ENCODE measurements at regions not wholly inside any gene's neighbourhood (a gene's known extent, or its start where the extent isn't known, plus 50 kb on each side); places are given as distances from the start of the nearest gene placed in this dataset.
"Not testable (repeated sequence)": the region's sequence is repeated elsewhere in the genome, so short reads cannot be mapped to it uniquely, and the experiment has no call there.

DNA sequence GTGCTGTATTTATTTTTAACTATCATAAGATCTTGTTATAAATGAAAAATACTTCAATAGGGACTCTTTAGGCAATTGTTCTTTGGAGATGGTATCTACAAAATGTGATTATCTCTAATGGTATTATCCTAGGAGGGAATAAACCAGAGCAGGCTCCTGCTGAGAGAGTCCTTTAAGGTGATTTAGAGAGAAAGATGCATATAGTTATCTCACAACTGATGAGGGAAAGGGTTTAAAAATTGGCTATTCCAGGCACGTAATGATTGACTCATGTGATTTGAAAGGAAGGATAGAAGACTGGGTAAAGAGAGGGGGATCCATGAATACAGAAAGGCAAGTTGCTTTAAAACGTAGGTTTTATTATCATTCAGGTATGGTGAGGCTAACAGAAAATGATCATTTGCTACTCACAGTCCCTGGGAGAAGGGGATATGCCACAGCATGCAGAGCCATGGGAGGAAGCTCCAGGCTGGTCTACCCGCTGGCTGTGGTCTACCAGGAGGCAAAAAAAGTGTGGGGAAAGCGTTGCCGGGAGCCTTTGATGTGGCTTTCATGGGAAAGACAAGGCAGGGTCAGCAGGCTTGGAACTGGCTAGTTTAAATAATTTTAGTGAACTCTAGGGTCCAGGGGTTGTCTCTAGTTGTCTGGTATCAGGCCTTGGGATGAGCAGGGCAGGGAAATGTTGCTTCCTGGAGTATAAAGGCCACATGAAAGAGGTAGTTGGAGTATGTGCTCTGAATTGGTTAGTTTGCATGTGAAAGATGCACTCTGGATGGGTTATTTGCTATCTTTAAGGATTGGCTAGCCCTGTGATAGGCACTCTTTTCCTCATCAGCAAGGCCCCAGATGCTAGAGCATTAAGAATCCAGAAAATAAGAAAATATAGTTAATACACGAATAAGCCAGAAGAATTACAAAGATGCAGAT is 798.4 kb upstream of the GRM7 start:
- no peak for DNase-seq

DNA sequence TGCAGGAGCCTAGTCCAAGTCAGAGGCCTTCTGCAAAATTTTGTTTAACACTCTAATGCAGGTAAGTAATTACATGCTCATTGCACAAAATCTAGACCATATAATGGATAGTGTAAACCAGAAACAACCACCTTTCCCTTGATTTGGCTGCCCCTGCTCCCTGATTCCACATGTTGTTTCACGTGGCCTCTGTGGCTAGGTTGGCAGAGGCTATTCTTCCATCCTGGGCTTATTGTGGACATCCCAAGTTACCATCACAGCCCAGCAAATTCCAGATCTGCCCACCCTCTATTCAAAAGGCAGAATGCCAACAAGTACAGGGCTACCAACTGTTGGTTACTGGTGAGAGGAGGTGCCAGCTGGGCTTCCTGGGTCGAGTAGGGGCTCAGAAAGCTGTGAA is 794.5 kb upstream of the GRM7 start:
- DNase-seq = no peak

DNA sequence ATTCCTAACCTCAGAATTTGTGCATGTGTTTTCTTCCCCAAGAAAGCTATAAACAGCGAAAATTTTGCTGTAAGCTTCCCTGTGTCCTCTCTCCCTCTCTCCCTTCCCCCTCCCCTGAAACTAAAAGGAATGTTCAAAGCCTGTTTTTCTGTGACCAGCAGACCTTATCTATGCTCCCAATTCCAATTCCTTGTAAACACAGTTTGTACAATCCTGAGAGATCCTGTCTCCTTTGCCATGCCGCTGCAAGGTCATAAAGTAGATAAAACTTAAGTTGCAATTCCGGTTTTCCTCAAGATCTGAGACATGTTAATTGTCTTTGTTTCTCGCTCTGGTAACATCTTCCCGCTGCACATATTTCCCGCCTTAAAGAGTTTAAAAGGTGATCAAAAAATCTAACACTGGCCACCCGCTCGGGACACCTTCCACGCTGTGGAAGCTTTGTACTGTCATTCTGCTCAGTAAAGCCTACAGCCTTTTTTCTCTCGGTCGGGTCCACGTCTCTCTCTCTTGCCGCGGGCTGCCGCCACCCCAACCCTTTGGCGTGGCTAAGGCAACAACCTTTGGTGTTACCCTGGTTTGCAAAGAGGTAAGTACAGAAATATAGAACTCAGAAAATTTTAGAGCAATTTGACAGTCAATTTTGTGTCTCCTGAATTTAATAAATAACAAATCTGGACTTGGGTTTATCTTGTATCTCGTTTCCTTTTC is 793.9 kb upstream of the GRM7 start:
- DNase-seq = not testable (repeated sequence)

- no peak for DNase-seq
Measured at GRCh38 chr3:6074952-6075351, 786.0 kb upstream of the GRM7 start.

DNA sequence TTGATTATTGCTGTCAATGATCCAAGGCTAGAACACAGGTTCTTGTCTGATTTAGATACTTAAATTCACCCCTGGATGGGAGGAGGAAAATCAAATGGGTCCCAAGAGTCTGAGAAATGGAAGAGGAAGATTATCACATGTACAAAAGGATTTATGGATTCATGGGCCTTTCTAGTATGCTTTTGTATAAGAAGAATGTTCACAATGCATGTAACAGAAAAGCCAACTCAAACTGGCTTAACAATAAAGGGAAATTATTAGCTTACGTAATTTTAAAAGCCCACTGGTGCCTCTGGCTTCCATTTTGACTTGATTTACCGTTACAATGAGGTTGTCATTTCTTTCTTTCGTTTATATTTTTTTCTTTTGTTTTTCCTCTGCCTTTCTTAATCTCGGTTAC is 782.5 kb upstream of the GRM7 start:
- DNase-seq = no peak

DNA sequence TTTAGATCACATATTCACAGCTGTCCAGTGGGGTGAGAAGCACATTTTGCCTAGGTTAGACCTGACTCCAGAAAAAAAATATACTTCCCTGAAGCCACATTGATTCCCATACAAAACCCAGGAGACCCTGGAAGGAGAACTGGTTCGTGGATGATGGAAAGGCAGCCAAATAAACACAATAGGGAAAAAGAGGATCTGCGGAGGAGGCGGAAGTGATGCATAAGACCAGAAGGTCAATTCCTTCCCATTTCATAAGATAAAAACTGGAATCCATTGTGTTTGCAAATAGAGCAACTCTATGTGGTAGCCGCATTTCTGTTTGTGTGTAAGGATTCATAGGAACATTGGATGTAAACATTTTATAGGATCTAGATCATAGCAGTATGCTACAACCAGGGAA is 781.9 kb upstream of the GRM7 start:
- DNase-seq = no peak

GRCh38 chr3:6079561-6080179 is 781.2 kb upstream of the GRM7 start:
- DNase-seq = no peak

- no peak for DNase-seq
Measured at GRCh38 chr3:6088433-6088832, 772.5 kb upstream of the GRM7 start.

DNA sequence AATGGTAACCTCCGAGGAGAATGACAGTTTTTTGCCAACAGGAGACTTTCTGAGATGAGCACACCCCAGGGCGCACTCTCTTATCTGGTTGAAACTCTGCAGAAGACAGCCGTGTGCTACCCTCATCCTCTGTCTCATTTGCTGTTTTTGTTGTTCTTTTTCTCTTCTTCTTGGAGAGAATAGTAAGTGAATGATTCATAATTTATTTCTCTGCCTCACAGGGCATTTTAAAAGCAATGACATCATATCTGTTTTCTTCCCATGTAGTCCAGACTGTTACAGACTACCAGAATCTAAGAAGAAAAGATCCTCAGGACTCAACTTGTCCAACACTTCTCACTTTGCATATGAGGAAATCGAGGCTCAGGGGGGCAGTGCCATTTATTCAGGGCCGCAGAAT is 771.1 kb upstream of the GRM7 start:
- no peak for DNase-seq

DNA sequence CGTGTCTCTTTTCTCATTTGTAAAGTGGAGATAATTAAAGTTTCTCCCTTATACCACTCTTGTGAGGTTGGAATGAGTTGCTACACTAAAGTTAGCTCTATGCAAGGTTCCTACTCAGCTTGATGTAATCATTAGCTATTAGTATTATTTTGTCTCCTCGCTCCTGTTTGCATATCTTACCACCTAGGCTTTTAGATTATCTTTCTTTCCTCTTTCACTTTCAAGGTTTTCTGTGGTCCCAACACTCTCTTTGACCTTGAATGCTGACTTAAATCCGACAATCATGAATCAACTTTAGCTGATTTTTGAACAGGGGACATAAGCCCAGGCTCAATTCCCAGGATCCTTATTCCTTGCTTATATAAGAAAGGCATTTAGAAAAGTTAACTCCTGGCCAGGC is 769.7 kb upstream of the GRM7 start:
- DNase-seq = no peak

GRCh38 chr3:6095006-6095405 is 765.9 kb upstream of the GRM7 start:
- no peak for DNase-seq

DNA sequence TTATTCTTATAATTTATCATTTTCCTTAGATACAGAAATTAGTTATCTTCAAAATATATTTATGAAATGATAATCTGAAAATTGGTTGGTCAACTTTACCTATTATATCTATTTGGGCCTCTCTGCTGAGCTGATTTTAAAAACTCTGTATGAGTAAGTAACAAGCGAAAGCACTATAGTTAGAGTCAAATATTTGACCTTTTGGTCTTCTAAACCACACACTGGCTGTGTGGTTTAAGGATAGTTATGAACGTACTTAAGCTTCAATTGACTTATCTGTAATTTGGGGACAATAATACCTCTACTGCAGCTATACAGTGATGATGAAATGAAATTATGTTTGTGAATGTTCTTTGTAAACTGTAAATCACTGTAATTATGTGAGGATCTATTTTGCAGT is 763.9 kb upstream of the GRM7 start:
- DNase-seq = no peak

DNA sequence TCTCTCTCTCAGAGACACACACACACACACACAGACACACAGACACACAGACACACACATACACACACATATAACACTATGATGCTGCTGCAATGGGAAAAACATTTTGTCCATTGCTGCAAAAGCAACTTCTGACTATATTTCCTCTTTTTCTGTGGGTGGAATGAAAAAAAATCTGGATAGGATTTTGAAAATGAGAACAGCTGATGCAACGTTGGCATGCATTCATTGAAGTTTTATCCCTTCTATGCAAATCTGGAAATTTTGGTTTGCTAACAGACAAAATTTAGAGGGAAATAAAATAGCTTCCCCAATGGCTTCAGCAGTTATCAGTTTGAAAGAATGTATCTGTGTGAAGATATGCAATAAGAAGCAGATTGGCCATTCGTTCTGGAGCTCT is 763.4 kb upstream of the GRM7 start:
- no peak for DNase-seq

DNA sequence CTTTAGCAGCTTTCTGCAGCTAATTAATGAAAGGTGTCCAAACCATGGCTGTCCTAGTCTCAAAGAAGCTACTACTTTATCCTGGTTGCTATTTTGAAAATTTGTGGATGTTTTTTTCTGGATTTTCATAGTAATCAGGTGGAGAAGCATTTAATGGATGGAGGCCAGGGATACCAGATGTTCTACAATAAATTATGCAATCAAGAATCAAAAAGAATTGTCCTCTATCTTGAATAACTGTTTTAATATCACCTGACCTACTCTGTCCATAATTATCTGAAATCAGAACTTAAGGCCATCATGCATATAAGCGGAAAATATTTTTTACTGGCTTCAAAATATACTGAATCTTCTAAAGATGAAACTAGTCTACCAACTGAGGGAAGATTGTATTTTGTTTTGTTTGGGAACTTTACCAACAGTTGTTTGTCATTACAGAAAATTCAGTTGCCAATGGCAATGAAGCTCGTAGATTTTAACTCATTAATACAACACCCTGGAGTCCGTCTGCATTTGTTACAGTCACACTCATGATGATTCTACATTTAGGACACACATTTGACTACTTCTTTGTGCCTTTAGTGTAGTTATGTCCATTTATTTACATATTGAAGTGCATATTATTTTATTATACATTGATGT is 762.3 kb upstream of the GRM7 start:
- no peak for DNase-seq

- no peak for DNase-seq
Measured at GRCh38 chr3:6099458-6100075, 761.3 kb upstream of the GRM7 start.

GRCh38 chr3:6105187-6105586 is 755.7 kb upstream of the GRM7 start:
- DNase-seq = no peak

DNA sequence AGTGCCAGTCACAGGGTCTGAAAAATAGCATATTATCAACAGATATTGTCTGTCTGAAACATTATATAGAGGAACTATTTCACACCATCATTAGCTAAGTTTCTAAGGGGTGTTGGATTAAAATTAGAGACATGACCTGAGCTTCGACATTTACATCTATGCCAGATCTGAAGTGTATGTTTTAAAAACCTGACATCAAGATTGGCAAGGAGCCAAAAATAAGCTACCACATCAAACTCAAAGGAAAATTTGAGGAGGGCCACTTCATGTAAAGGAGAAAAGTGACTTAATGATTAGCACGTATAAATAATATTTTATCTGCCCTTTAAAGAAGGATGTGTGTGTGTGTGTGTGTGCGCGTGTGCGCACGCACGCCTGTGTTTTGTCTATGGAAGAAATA is 752.0 kb upstream of the GRM7 start:
- no peak for DNase-seq

DNA sequence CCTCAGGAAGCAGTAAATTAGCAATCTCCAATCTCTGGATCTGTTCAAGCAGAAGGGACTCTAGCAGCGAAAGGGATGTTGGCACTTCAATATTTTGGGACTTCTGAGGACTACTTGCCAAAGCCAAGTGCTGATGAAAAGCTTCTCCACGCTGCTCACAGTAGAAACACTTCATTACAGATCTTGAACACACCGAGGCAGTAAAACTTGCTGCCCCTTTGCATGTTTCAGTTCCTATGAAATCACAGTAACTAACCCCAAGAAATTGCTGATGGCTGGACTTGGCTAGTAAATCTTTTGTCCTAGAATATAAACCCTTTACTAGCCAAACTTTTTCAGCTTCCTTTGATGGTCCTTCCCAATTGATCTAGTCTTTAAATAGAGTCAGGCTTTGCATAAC is 750.5 kb upstream of the GRM7 start:
- DNase-seq = no peak

DNA sequence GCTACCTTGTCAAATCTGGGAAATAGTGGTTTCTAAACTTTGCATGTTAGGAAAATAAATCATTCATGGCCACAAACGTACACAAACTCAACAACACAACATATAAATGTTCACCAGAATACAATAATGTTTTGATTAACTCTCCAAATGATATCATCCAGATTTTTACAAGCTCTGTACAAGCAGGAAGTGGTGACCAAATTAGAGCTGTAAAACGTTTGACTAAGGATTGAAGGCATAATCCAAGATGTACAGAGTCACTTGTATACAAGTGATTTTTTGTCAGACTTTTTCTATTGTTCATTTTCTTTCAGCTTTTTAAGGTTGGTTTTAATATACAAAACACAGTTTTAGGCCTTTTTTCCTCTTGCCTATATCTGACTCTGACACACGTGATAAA is 748.4 kb upstream of the GRM7 start:
- no peak for DNase-seq

- DNase-seq = no peak
Measured at GRCh38 chr3:6113338-6113737, 747.6 kb upstream of the GRM7 start.

DNA sequence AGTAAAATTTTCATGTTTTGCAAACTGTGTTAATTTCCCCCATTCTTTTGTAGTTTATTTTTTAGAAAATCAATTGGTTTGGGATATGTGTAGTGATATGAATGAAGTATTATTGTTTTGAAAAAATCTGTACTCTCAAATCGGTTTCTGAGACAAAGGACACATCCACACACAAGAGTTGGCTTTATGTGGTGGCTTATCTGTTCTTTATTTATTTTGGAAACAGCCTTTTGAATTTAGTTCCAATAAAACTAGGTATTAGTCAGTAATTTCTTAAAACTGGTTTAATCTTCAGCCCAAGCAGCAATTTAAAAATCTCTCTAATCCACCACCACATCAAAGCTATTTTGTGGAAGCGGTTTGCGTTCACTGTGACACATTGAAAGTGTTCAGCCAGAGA is 741.5 kb upstream of the GRM7 start:
- no peak for DNase-seq

GRCh38 chr3:6120786-6121185 is 740.1 kb upstream of the GRM7 start:
- no peak for DNase-seq

DNA sequence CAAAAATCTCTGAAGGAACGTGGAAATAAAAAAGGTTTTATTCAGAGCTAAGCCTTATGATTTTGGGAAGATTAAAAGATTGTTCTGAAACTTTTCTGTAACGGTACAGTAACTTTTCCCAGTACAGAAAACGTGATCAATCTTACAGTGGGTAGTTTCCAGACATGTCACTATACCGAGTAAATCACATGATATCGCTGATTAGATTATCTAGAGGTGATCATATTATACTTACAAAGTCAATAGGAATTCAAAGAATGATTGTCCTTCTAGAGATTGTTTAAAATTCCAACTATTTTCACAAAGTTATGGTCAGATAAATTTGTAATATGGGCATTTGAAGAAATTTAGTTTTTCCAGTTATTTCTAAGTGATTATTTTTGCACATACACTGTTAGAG is 736.0 kb upstream of the GRM7 start:
- no peak for DNase-seq
